SK-N-SH (cell line): ENCODE measurements at regions not wholly inside any gene's neighbourhood (a gene's known extent, or its start where the extent isn't known, plus 50 kb on each side); places are given as distances from the start of the nearest gene placed in this dataset.

Experiments
- CTCF ChIA-PET: fragments of 300-600, 350-600 bp; formaldehyde crosslinking; extraction: SDS; loops from one replicate; lab custom pipeline; 2021; lab: Yijun Ruan, JAX
- POLR2A ChIA-PET: fragments of 350-600 bp; sonication (Branson Sonifier 250); formaldehyde crosslinking; extraction: SDS; loops from one replicate; lab custom pipeline; 2020; ENCODE audit warnings: antibody characterized with exemption, inconsistent platforms; lab: Yijun Ruan, JAX
- DNase-seq: peaks from one replicate; pipeline ENCODE4 v3.0.0; 2012
- H2AFZ ChIP-seq: fragments of 200-600 bp; sonication (generic); 2 replicates; pipeline ENCODE4 v1.8.1; 2016; ENCODE audit warnings: antibody characterized with exemption, mild to moderate bottlenecking, low read depth
- H3F3A ChIP-seq: fragments of 200-600 bp; sonication (generic); replicated peaks from 2 replicates; pipeline ENCODE3; 2016; ENCODE audit warnings: antibody characterized with exemption, mild to moderate bottlenecking; ENCODE audit not compliant: insufficient read depth
- H3K27ac ChIP-seq, 2 experiments: fragments of 200-500 bp in 1 of 2; fragments of 200-600 bp in 1 of 2; sonication (Bioruptor generic) in 1 of 2; sonication (generic), shearing (Covaris generic) in 1 of 2; 2 replicates each; pipeline versions ENCODE4 v1.5.1 to v1.6.1; 2014 to 2016; ENCODE audit warnings: low read depth in 2 of 2, inconsistent platforms in 1 of 2, low read length in 1 of 2, mild to moderate bottlenecking in 1 of 2, mixed read lengths in 1 of 2
- H3K27me3 ChIP-seq: fragments of 200-600 bp; sonication (generic), shearing (Covaris generic); 2 replicates; pipeline ENCODE4 v1.6.1; 2016; ENCODE audit warnings: mixed run types; ENCODE audit not compliant: insufficient read depth
- H3K36me3 ChIP-seq, 2 experiments: fragments of 200-500 bp in 1 of 2; fragments of 200-600 bp in 1 of 2; sonication (Bioruptor generic) in 1 of 2; sonication (generic) in 1 of 2; replicated peaks in 1 of 2; 2 replicates each; pipeline versions ENCODE3 to v1.5.1; 2014 to 2016; ENCODE audit warnings: low read length in 1 of 2, mild to moderate bottlenecking in 1 of 2; ENCODE audit not compliant: insufficient read depth in 2 of 2, control insufficient read depth in 1 of 2
- H3K4me1 ChIP-seq, 2 experiments: fragments of 200-500 bp in 1 of 2; fragments of 200-600 bp in 1 of 2; sonication (Bioruptor generic) in 1 of 2; sonication (generic), shearing (Covaris generic) in 1 of 2; 2 replicates each; pipeline versions ENCODE4 v1.5.1 to v1.6.1; 2014 to 2016; ENCODE audit warnings: low read depth in 1 of 2, low read length in 1 of 2, mixed run types in 1 of 2; ENCODE audit not compliant: insufficient read depth in 2 of 2, control insufficient read depth in 1 of 2
- H3K4me2 ChIP-seq: fragments of 200-600 bp; sonication (generic), shearing (Covaris generic); 2 replicates; pipeline ENCODE4 v1.6.1; 2017; ENCODE audit warnings: mixed run types
- H3K4me3 ChIP-seq, 2 experiments: fragments of 200-500 bp in 1 of 2; fragments of 200-600 bp in 1 of 2; sonication (Bioruptor generic) in 1 of 2; sonication (generic), shearing (Covaris generic) in 1 of 2; 2 replicates each; pipeline versions ENCODE4 v1.5.1 to v1.8.1; 2014 to 2016; ENCODE audit warnings: low read depth in 2 of 2, inconsistent platforms in 1 of 2, low read length in 1 of 2, mild to moderate bottlenecking in 1 of 2, mixed read lengths in 1 of 2, moderate library complexity in 1 of 2
- H3K79me2 ChIP-seq: fragments of 200-600 bp; sonication (generic); 2 replicates; pipeline ENCODE4 v1.8.1; 2017; ENCODE audit warnings: mild to moderate bottlenecking; ENCODE audit not compliant: insufficient read depth
- H3K9ac ChIP-seq: fragments of 200-600 bp; sonication (generic); 2 replicates; pipeline ENCODE4 v1.6.1; 2017; ENCODE audit warnings: mixed run types
- H3K9me2 ChIP-seq: fragments of 200-600 bp; sonication (generic); 2 replicates; pipeline ENCODE4 v1.6.1; 2017; ENCODE audit warnings: mixed run types
- H3K9me3 ChIP-seq: fragments of 200-600 bp; sonication (generic); 2 replicates; pipeline ENCODE4 v1.6.1; 2017; ENCODE audit warnings: mixed run types, mild to moderate bottlenecking, moderate library complexity
- H4K20me1 ChIP-seq: fragments of 200-600 bp; sonication (generic); 2 replicates; pipeline ENCODE4 v1.6.1; 2017; ENCODE audit warnings: mild to moderate bottlenecking, mixed run types; ENCODE audit not compliant: insufficient read depth
- CHD2 ChIP-seq: fragments of 150-350 bp; IDR thresholded peaks from 2 replicates; pipeline ENCODE4 v1.6.1; 2018; ENCODE audit warnings: low read length; ENCODE audit not compliant: partially characterized antibody
- EP300 ChIP-seq, 2 experiments: IDR thresholded peaks; 2 replicates each; pipeline versions ENCODE4 v1.4.0 to v1.6.1; 2012; ENCODE audit warnings: borderline replicate concordance in 1 of 2, low read depth in 1 of 2, low read length in 1 of 2
- FOXJ3 ChIP-seq: sonication (generic); formaldehyde crosslinking; IDR thresholded peaks from 2 replicates; pipeline ENCODE4 v1.5.1; 2020; ENCODE audit warnings: mild to moderate bottlenecking, missing genetic modification reagents
- GABPA ChIP-seq: IDR thresholded peaks from 2 replicates; pipeline ENCODE4 v1.4.0; 2012; ENCODE audit warnings: low read depth, mild to moderate bottlenecking
- GATA2 ChIP-seq: sonication (generic); formaldehyde crosslinking; IDR thresholded peaks from 2 replicates; pipeline ENCODE4 v1.5.0; 2020; ENCODE audit warnings: mild to moderate bottlenecking, missing genetic modification reagents
- MEF2A ChIP-seq: IDR thresholded peaks from 2 replicates; pipeline ENCODE4 v1.4.0; 2012; ENCODE audit warnings: low read depth, borderline replicate concordance
- MXI1 ChIP-seq: IDR thresholded peaks from 2 replicates; pipeline ENCODE4 v1.6.1; 2012; ENCODE audit warnings: mild to moderate bottlenecking, low read depth, low read length, improper control_type of control experiment
- NFIC ChIP-seq: IDR thresholded peaks from 2 replicates; pipeline ENCODE4 v1.4.0; 2012; ENCODE audit warnings: borderline replicate concordance
- NRF1 ChIP-seq: IDR thresholded peaks from 2 replicates; pipeline ENCODE4 v1.6.1; 2012; ENCODE audit warnings: low read depth, mild to moderate bottlenecking, low read length
- RFX5 ChIP-seq: IDR thresholded peaks from 2 replicates; pipeline ENCODE4 v1.6.1; 2012; ENCODE audit warnings: mild to moderate bottlenecking, improper control_type of control experiment, low read length
- SMC3 ChIP-seq: IDR thresholded peaks from 2 replicates; pipeline ENCODE4 v1.6.1; 2012; ENCODE audit warnings: low read depth, low read length, improper control_type of control experiment
- TAF1 ChIP-seq: IDR thresholded peaks from 2 replicates; pipeline ENCODE4 v1.6.1; 2012; ENCODE audit warnings: low read depth, mild to moderate bottlenecking, low read length, moderate library complexity, borderline replicate concordance
- WGBS: methylation state at CpG from one replicate; pipeline ENCODE4 v1.1.6; 2017; ENCODE audit warnings: low lambda C conversion rate; 5-methylcytosine and 5-hydroxymethylcytosine counted together
- TF ChIP-seq, protein P1 (sequence below): fragments of 200-600 bp; sonication (generic); IDR thresholded peaks from 2 replicates; pipeline ENCODE4 v1.6.1; 2017; ENCODE audit warnings: antibody characterized with exemption, mild to moderate bottlenecking, moderate library complexity
- TF ChIP-seq, protein P2 (sequence below): IDR thresholded peaks from 2 replicates; pipeline ENCODE4 v1.4.0; 2012; ENCODE audit warnings: low read depth, borderline replicate concordance
- TF ChIP-seq, protein P3 (sequence below): IDR thresholded peaks from 2 replicates; pipeline ENCODE4; 2012
- TF ChIP-seq, protein P4 (sequence below): IDR thresholded peaks from 2 replicates; pipeline ENCODE4 v1.4.0; 2012; ENCODE audit warnings: low read depth, borderline replicate concordance

DNA sequence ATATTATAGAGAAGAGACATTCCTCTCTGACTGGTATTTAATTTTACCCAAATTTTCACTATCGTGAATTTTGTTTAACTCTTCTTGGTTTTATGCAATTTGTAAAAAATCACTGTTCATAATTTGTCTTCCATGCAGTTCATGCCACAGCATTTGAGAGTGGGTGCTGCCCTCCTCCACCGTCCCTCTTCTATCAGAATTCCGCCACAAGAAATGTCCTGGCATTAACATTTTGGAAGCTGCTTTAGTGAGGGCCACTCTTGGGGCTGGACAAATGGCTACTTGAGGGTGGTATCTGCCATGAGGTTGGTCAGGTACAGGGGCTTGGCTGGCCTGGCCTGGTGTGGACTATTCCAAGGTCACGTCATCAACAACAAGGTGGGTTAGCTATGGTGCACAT is 68.3 kb upstream of the CLDN5 start:
- Histone ChIP-seq H3K27ac (no peak overlapping the region), H3K36me3 (no peaks in the 10 kb centered on the region), H3K79me2 (no peaks in the 10 kb centered on the region), H3K4me2 (no peak overlapping the region), H3K9me3 (no peaks in the 10 kb centered on the region), H3K27me3 (no peaks in the 10 kb centered on the region), H3K9ac (no peak overlapping the region), H3K9me2 (no peaks in the 10 kb centered on the region), H4K20me1 (no peaks in the 10 kb centered on the region), H3K4me3 (no peak overlapping the region), H3F3A (no peaks in the 10 kb centered on the region), H2AFZ (no peak overlapping the region), H3K4me1 (no peaks in the 10 kb centered on the region; a peak in 1 of 4 replicates)
- ChIA-PET POLR2A (interaction anchor here (0.5 kb wide), 1 partner anchor 106 kb away, joined by 3 read pairs; no protein-coding TSS in a partner anchor), CTCF (no interaction called here)
- TF ChIP-seq NFIC (no peak), MXI1 (no peak), FOXJ3 (CRISPR knock-in tag) (no peak), CHD2 (no peak), EP300 (IDR thresholded peaks at IDR 0.05; ENCODE audit: borderline replicate concordance in 1 of 2, low read depth in 1 of 2, low read length in 1 of 2) (no peak), RFX5 (no peak)
- TF ChIP-seq, protein P1, sequence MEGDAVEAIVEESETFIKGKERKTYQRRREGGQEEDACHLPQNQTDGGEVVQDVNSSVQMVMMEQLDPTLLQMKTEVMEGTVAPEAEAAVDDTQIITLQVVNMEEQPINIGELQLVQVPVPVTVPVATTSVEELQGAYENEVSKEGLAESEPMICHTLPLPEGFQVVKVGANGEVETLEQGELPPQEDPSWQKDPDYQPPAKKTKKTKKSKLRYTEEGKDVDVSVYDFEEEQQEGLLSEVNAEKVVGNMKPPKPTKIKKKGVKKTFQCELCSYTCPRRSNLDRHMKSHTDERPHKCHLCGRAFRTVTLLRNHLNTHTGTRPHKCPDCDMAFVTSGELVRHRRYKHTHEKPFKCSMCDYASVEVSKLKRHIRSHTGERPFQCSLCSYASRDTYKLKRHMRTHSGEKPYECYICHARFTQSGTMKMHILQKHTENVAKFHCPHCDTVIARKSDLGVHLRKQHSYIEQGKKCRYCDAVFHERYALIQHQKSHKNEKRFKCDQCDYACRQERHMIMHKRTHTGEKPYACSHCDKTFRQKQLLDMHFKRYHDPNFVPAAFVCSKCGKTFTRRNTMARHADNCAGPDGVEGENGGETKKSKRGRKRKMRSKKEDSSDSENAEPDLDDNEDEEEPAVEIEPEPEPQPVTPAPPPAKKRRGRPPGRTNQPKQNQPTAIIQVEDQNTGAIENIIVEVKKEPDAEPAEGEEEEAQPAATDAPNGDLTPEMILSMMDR: no peak
- no peak for DNase-seq
- 87% methylated on average over 4 of the region's 4 CpGs for WGBS

DNA sequence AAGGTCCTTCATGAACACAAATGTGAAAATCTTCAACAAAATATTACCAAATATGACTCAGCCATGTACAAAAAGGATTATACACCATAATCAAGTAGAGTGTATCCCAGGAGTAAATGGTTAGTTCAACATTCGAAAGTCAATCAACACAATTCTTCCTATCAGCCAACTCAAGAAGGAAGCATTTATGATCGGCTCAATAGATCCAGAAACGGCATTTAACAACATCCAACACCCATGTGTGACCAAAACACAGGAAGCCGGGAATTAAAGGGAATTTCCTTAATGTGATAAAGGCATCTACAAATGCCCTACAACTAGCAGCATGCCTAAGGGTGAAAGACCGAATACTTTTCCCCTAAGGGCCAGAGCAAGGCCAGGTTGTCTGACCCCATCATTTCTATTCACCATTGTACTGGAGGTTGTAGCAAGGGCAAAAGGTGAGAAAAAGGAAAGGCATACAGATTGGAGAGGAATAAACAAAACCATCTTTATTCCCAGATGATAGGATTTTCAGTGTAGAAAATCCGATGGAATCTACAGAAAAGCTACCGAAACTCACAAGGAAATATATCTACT is 69.9 kb upstream of the CLDN5 start:
- Histone ChIP-seq H3K4me3 (no peak overlapping the region), H2AFZ (no peak overlapping the region), H3K4me2 (no peak overlapping the region), H3K9me3 (no peaks in the 10 kb centered on the region), H3K27me3 (no peaks in the 10 kb centered on the region), H3K4me1 (no peaks in the 10 kb centered on the region; a peak in 1 of 4 replicates), H3K9ac (no peak overlapping the region)
- 44% methylated on average over 7 of the region's 7 CpGs for WGBS
- TF ChIP-seq SMC3 (no peak), GATA2 (CRISPR knock-in tag) (no peak), FOXJ3 (CRISPR knock-in tag) (no peak), GABPA (no peak), MEF2A (no peak), NRF1 (no peak), TAF1 (no peak)
- TF ChIP-seq, protein P2, sequence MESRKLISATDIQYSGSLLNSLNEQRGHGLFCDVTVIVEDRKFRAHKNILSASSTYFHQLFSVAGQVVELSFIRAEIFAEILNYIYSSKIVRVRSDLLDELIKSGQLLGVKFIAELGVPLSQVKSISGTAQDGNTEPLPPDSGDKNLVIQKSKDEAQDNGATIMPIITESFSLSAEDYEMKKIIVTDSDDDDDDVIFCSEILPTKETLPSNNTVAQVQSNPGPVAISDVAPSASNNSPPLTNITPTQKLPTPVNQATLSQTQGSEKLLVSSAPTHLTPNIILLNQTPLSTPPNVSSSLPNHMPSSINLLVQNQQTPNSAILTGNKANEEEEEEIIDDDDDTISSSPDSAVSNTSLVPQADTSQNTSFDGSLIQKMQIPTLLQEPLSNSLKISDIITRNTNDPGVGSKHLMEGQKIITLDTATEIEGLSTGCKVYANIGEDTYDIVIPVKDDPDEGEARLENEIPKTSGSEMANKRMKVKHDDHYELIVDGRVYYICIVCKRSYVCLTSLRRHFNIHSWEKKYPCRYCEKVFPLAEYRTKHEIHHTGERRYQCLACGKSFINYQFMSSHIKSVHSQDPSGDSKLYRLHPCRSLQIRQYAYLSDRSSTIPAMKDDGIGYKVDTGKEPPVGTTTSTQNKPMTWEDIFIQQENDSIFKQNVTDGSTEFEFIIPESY: no peak
- TF ChIP-seq, protein P3, sequence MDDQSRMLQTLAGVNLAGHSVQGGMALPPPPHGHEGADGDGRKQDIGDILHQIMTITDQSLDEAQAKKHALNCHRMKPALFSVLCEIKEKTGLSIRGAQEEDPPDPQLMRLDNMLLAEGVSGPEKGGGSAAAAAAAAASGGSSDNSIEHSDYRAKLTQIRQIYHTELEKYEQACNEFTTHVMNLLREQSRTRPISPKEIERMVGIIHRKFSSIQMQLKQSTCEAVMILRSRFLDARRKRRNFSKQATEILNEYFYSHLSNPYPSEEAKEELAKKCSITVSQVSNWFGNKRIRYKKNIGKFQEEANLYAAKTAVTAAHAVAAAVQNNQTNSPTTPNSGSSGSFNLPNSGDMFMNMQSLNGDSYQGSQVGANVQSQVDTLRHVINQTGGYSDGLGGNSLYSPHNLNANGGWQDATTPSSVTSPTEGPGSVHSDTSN: no peak
- TF ChIP-seq, protein P4, sequence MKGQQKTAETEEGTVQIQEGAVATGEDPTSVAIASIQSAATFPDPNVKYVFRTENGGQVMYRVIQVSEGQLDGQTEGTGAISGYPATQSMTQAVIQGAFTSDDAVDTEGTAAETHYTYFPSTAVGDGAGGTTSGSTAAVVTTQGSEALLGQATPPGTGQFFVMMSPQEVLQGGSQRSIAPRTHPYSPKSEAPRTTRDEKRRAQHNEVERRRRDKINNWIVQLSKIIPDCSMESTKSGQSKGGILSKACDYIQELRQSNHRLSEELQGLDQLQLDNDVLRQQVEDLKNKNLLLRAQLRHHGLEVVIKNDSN: no peak
- TF ChIP-seq, all 33 proteins: peak for 0
- H3K9me2 ChIP-seq: no peaks in the 10 kb centered on the region
- H3F3A ChIP-seq: no peaks in the 10 kb centered on the region
- ChIA-PET CTCF (interaction anchor here (0.6 to 3.5 kb wide), 3 partner anchors 8 to 121 kb away, joined by 3 to 12 read pairs (median 5); no protein-coding TSS in a partner anchor), POLR2A (no interaction called here)
- H3K27ac ChIP-seq: no peak overlapping the region
- no peak for DNase-seq
- H4K20me1 ChIP-seq: no peaks in the 10 kb centered on the region
- no peaks in the 10 kb centered on the region for H3K36me3 ChIP-seq
- no peaks in the 10 kb centered on the region for H3K79me2 ChIP-seq
